Kidney (tissue), 13 donors: ENCODE measurements at regions not wholly inside any gene's neighbourhood (a gene's known extent, or its start where the extent isn't known, plus 50 kb on each side); places are given as distances from the start of the nearest gene placed in this dataset.

ENCODE experiments used
- DNase-seq, 5 donors: peaks; one replicate each; pipeline ENCODE4 v3.0.0-alpha.2; 2013 to 2020
- FAIRE-seq: peaks from 2 replicates; lab custom pipeline; 2012; peaks lifted over from hg19 to GRCh38; lab: Jason Lieb, UNC
- H3K27ac ChIP-seq, 2 donors: one replicate each; pipeline ENCODE4 v1.7.0; 2013; ENCODE audit warnings: low read depth in 2 of 2, low read length in 2 of 2, inconsistent platforms in 1 of 2
- H3K27me3 ChIP-seq: one replicate; pipeline ENCODE4 v1.7.1; 2013; ENCODE audit warnings: low read length, inconsistent platforms; ENCODE audit not compliant: control insufficient read depth, insufficient read depth
- H3K36me3 ChIP-seq, 3 donors: one replicate each; pipeline versions ENCODE4 v1.7.0 to v1.7.1; 2013; ENCODE audit warnings: low read length in 3 of 3, control low read depth in 1 of 3, inconsistent platforms in 1 of 3; ENCODE audit not compliant: insufficient read depth in 3 of 3, control insufficient read depth in 2 of 3
- H3K4me1 ChIP-seq, 3 donors: one replicate each; pipeline versions ENCODE4 v1.7.0 to v1.7.1; 2013; ENCODE audit warnings: low read length in 3 of 3, inconsistent platforms in 1 of 3, low read depth in 1 of 3; ENCODE audit not compliant: control insufficient read depth in 2 of 3, insufficient read depth in 2 of 3
- H3K4me3 ChIP-seq, 3 donors: one replicate each; pipeline versions ENCODE4 v1.7.0 to v1.8.1; 2013; ENCODE audit warnings: low read length in 3 of 3, control low read depth in 1 of 3, inconsistent platforms in 1 of 3
- H3K9ac ChIP-seq, 3 donors: one replicate each; pipeline versions ENCODE4 v1.7.0 to v1.7.1; 2013; ENCODE audit warnings: low read length in 3 of 3, control low read depth in 1 of 3, inconsistent platforms in 1 of 3
- H3K9me3 ChIP-seq, 3 donors: one replicate each; pipeline versions ENCODE4 v1.7.0 to v1.7.1; 2013; ENCODE audit warnings: low read length in 3 of 3, control low read depth in 1 of 3, inconsistent platforms in 1 of 3; ENCODE audit not compliant: control insufficient read depth in 2 of 3, insufficient read depth in 1 of 3
- intact Hi-C: fragments of 100-400 bp; cut with DNase I; formaldehyde crosslinking; loops from one replicate; pipeline ENCODE4 v1.11.1; 2022
- TF ChIP-seq, protein P1 (sequence below): IDR thresholded peaks from 3 replicates; pipeline ENCODE4 v1.5.1; 2012; ENCODE audit warnings: mild to moderate bottlenecking, moderate library complexity, borderline replicate concordance; ENCODE audit not compliant: insufficient read depth; ENCODE audit errors: extremely low read depth
- donor health status: control.
- donor health status: control.
- donor health status: control.
- donor health status: control.
- donor health status: control.
- donor health status: DM: yes; HTN: yes; CAD: no.
- donor health status: Normal renal cell carcinoma (clear cell type).

DNA sequence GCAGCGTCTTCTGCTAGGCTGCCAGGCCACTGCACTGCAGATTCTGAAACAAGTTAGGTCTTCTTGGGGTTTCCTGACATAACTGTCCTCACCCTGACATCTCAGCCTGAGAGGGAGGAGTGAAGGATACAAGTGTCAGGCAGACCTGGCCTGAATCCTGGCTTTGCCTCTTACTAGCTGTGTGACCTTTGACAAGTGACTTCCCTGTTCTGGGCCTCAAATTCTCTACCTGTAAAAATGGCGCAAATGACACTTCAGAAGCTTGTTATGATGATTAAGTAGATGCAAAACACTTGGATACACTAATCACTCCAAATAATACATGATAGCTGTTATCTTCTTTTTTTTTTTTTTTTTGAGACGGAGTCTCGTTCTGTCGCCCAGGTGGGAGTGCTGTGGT lies 119.2 kb upstream of the BOD1 start:
- no peaks in the 10 kb centered on the region for H3K9me3 ChIP-seq
- no peaks in the 10 kb centered on the region for H3K36me3 ChIP-seq
- H3K9ac ChIP-seq = no peak overlapping the region
- TF ChIP-seq, protein P1, sequence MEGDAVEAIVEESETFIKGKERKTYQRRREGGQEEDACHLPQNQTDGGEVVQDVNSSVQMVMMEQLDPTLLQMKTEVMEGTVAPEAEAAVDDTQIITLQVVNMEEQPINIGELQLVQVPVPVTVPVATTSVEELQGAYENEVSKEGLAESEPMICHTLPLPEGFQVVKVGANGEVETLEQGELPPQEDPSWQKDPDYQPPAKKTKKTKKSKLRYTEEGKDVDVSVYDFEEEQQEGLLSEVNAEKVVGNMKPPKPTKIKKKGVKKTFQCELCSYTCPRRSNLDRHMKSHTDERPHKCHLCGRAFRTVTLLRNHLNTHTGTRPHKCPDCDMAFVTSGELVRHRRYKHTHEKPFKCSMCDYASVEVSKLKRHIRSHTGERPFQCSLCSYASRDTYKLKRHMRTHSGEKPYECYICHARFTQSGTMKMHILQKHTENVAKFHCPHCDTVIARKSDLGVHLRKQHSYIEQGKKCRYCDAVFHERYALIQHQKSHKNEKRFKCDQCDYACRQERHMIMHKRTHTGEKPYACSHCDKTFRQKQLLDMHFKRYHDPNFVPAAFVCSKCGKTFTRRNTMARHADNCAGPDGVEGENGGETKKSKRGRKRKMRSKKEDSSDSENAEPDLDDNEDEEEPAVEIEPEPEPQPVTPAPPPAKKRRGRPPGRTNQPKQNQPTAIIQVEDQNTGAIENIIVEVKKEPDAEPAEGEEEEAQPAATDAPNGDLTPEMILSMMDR = no peak
- H3K27ac ChIP-seq = no peak overlapping the region
- intact Hi-C loops = no loop called here
- no peak overlapping the region for H3K4me3 ChIP-seq
- FAIRE-seq (no peak), DNase-seq (no peak)
- no peaks in the 10 kb centered on the region for H3K27me3 ChIP-seq
- H3K4me1 ChIP-seq = no peaks in the 10 kb centered on the region

DNA sequence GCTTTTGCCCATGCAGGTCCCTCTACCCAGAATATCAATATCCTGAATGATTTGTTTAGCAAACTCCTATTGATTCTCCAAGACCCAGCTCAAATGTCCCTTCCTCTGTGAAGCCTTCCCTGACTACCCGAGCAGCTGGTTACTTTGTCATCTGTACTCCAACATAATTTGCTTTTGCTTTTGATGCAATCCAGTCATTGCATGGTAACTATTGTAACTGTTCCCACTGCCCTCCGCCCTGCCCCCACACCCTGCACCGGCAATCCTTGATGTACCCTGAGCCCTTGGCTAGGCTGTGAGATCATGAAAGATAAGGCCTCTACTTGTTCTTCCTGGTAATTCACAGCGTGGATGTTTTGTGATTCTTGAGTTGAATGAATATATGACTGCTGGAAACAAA lies 119.9 kb upstream of the BOD1 start:
- DNase-seq (peak in 1 of 5 donors; percentile 42), FAIRE-seq (no peak)
- intact Hi-C loops = no loop called here
- Histone ChIP-seq H3K9me3 (no peaks in the 10 kb centered on the region), H3K9ac (no peak overlapping the region), H3K27me3 (no peaks in the 10 kb centered on the region), H3K4me1 (no peaks in the 10 kb centered on the region), H3K4me3 (no peak overlapping the region), H3K36me3 (no peaks in the 10 kb centered on the region), H3K27ac (no peak overlapping the region)
- TF ChIP-seq, protein P1 = no peak

DNA sequence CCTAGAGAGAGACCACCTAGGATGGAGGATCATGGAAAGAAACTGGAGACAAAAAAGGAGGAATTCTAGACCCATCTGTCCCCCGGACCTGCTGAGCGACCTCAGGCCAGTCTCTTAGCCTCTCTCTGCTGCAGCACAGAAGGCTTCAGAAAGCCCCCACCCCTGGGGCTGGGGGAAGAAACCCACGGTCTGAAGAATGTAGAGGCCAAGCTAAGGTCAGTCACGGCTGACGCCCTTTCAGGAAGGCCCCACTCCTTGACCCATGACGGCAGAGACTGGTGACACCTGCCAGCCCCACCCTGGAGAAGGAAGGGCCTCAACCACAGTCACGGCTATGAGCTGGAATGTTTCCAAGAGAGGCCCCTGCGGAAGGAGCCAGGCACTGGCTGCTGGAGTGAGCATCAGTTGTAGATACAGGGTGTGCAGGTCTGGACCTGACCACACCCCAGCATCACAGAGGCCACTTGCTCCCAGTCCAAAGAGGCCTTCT lies 120.5 kb upstream of the BOD1 start:
- H3K27ac ChIP-seq = no peak overlapping the region
- H3K36me3 ChIP-seq = no peaks in the 10 kb centered on the region
- intact Hi-C loops = no loop called here
- DNase-seq (peak; percentile 84 to 90 (median 87)), FAIRE-seq (no peak)
- no peaks in the 10 kb centered on the region for H3K27me3 ChIP-seq
- no peak overlapping the region for H3K4me3 ChIP-seq
- no peaks in the 10 kb centered on the region for H3K9me3 ChIP-seq
- H3K9ac ChIP-seq = no peak overlapping the region
- TF ChIP-seq, protein P1 = no peak
- peaks cover 0 to 2% (median 0%) of the 10 kb centered on the region in 3 donors for H3K4me1 ChIP-seq

DNA sequence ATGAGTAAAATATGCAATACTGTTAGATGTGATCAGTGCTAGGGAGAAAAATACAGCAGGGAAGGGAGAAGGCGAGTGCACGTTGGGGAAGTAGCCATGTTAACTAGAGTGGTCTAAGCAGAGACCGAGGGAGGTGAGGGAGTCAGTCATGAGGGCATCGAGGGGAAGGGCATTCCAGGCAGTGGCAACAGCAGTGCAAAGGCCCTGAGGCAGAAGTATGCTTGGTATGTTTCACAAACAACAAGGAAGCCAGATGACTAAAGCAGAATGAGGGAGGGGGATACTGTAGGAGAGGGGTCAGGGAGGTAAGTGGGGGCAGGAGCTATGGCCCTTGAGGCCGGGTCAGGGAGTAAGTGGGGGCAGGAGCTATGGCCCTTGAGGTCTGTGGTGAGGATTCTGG lies 123.3 kb upstream of the BOD1 start:
- no peaks in the 10 kb centered on the region for H3K27me3 ChIP-seq
- no peaks in the 10 kb centered on the region for H3K9me3 ChIP-seq
- intact Hi-C loops = no loop called here

More for the DNA sequence above, 123.3 kb upstream of the BOD1 start:
- Histone ChIP-seq H3K27ac (no peak overlapping the region), H3K36me3 (no peaks in the 10 kb centered on the region), H3K4me1 (peaks cover 3 to 17% (median 13%) of the 10 kb centered on the region in 3 donors), H3K9ac (no peak overlapping the region), H3K4me3 (no peak overlapping the region)
- no peak for FAIRE-seq
- peak in 1 of 5 donors; percentile 15 for DNase-seq
- TF ChIP-seq, protein P1 = no peak
